Heart left ventricle (tissue), 16 donors: ENCODE measurements at regions not wholly inside any gene's neighbourhood (a gene's known extent, or its start where the extent isn't known, plus 50 kb on each side); places are given as distances from the start of the nearest gene placed in this dataset.

ENCODE experiments used
- ATAC-seq, 4 donors: fragments of 200-7000 bp; cut with Tn5 transposase; one replicate each; pipeline ENCODE4 v1.9.1; 2020 to 2022; ENCODE audit warnings: moderate library complexity in 4 of 4, mild to moderate bottlenecking in 3 of 4, moderate number of reproducible peaks in 1 of 4
- DNase-seq, 5 donors: peaks; one replicate each; pipeline ENCODE4 v3.0.0-alpha.2; 2020
- H3K27ac ChIP-seq, 12 donors: fragments of 200-600 bp; sonication (generic) in 4 of 12; one replicate each; pipeline versions ENCODE4 v1.5.0 to v1.8.0; 2016 to 2022; ENCODE audit warnings: mild to moderate bottlenecking in 2 of 12
- H3K27me3 ChIP-seq, 9 donors: fragments of 200-600 bp; sonication (generic) in 2 of 9; one replicate each; pipeline versions ENCODE4 v1.5.1 to v1.8.0; 2016 to 2022; ENCODE audit warnings: mild to moderate bottlenecking in 3 of 9
- H3K36me3 ChIP-seq, 9 donors: fragments of 200-600 bp; sonication (generic) in 2 of 9; one replicate each; pipeline versions ENCODE4 v1.5.0 to v1.8.0; 2018 to 2022; ENCODE audit warnings: mild to moderate bottlenecking in 2 of 9
- H3K4me1 ChIP-seq, 12 donors: fragments of 200-600 bp; sonication (generic) in 4 of 12; one replicate each; pipeline versions ENCODE4 v1.5.0 to v1.8.0; 2016 to 2022; ENCODE audit warnings: mild to moderate bottlenecking in 3 of 12
- H3K4me3 ChIP-seq, 12 donors: fragments of 200-600 bp; sonication (generic) in 4 of 12; one replicate each; pipeline versions ENCODE4 v1.5.0 to v1.8.0; 2017 to 2022; ENCODE audit warnings: mild to moderate bottlenecking in 9 of 12, moderate library complexity in 4 of 12
- H3K9me3 ChIP-seq, 12 donors: fragments of 200-600 bp; sonication (generic) in 4 of 12; one replicate each; pipeline versions ENCODE4 v1.5.0 to v1.8.0; 2016 to 2022; ENCODE audit warnings: mild to moderate bottlenecking in 1 of 12
- POLR2A ChIP-seq, 2 donors: fragments of 450-650 bp; IDR thresholded peaks; one replicate each; pipeline ENCODE4 v1.6.1; 2017; ENCODE audit warnings: antibody characterized with exemption in 2 of 2, mild to moderate bottlenecking in 2 of 2, moderate library complexity in 2 of 2
- WGBS, 4 donors: extraction: QIAGEN DNeasy Blood & Tissue Kit in 2 of 4; methylation state at CpG; one replicate each; pipeline versions ENCODE4 v1.1.5 to v1.1.7; 2013 to 2018; 5-methylcytosine and 5-hydroxymethylcytosine counted together
- intact Hi-C, 10 donors: fragments of 100-400 bp; cut with DNase I; formaldehyde crosslinking; loops; one replicate each; pipeline versions ENCODE4 v1.11.1 to v1.14.2; 2022
- TF ChIP-seq, protein P1 (sequence below), 12 donors: fragments of 200-600 bp; sonication (generic) in 4 of 12; IDR thresholded peaks; one replicate each; pipeline versions ENCODE4 v1.5.0 to v1.8.0; 2018 to 2022; ENCODE audit warnings: antibody characterized with exemption in 12 of 12, mild to moderate bottlenecking in 5 of 12
- donor health status: ischemic (EF 13 %, LVEDD 7.1; RV severe dilation, severe dysfunction).
- donor health status: healthy with polysubstance abuse.
- donor health status: DM: no; HTN: yes; CAD: no.
- donor health status: DM: no; HTN: no; CAD: no.
- donor health status: ischemic (EF 25% LVEDD 6.9; RV normal size, moderate dysfunction).
- donor health status: ischemic (EF 25% LVEDD 5.7; RV mildly dilated, moderate dysfunction).
- donor health status: healthy.
- donor health status: DM: yes; HTN: yes; CAD: no.
- donor health status: ischemic (EF 35%, LVEDD 5.7; RV mildly dilated, moderate dysfunction).
- donor health status: nonischemic (EF 11% LVEDD 7.7; RV severe dilation, severe dysfunction).
- donor health status: DM: yes; HTN: yes; CAD: no.
- donor health status: PGD.
- donor health status: ischemic (EF 29% LVEDD 5.4; RV normal size, mild dysfunction).
- donor health status: nonischemic (EF 23%, LVEDD 6.1; RV moderate dilation, normal function).

DNA sequence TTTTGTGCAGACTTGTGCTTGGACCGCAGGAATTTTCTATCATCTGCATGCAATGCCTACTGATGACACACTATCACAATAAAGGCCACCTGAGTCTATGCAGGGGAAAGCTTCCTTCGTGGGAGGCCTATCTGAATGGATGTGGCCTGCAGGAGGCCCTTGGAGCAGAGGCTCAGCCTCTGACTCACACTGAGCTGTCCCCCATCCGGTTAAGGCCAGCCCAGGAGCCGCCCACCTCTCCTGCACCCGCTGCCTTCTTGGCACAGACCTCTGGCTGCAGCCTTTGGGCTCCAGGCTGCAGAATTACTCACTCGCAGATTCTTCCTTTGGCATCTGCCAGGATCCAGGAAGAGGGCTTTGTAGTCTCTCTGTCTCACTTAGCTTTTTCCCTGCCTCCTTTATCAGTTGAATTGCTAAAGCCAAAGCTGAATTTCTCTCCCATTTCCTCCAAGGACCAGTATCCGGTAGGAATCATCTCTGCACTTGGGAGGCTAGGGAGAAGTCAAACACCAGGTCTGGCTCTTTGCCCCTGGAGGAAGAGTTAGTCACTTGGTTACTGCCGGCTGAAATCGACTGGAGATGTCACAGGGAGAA lies 65.1 kb upstream of the JUN start:
- Histone ChIP-seq H3K9me3 (no peaks in the 10 kb centered on the region), H3K27ac (peak overlapping the region in 10 of 12 donors; percentile 1 to 58 (median 42)), H3K4me1 (peaks cover 0 to 25% (median 11%) of the 10 kb centered on the region in 12 donors), H3K27me3 (no peaks in the 10 kb centered on the region), H3K4me3 (no peak overlapping the region), H3K36me3 (no peaks in the 10 kb centered on the region)
- ATAC-seq: peak; percentile 77 to 99 (median 96)
- 42 to 52% (median 49%) methylated on average over 8 to 9 of the region's 9 CpGs for WGBS, 4 donors
- TF ChIP-seq, protein P1, sequence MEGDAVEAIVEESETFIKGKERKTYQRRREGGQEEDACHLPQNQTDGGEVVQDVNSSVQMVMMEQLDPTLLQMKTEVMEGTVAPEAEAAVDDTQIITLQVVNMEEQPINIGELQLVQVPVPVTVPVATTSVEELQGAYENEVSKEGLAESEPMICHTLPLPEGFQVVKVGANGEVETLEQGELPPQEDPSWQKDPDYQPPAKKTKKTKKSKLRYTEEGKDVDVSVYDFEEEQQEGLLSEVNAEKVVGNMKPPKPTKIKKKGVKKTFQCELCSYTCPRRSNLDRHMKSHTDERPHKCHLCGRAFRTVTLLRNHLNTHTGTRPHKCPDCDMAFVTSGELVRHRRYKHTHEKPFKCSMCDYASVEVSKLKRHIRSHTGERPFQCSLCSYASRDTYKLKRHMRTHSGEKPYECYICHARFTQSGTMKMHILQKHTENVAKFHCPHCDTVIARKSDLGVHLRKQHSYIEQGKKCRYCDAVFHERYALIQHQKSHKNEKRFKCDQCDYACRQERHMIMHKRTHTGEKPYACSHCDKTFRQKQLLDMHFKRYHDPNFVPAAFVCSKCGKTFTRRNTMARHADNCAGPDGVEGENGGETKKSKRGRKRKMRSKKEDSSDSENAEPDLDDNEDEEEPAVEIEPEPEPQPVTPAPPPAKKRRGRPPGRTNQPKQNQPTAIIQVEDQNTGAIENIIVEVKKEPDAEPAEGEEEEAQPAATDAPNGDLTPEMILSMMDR (IDR thresholded peaks at IDR 0.05): peak in 2 of 12 donors; percentile 7 to 11
- TF ChIP-seq POLR2A (IDR thresholded peaks at IDR 0.05): no peak
- intact Hi-C loops: no loop called here
- DNase-seq: peak; percentile 54 to 90 (median 73)

DNA sequence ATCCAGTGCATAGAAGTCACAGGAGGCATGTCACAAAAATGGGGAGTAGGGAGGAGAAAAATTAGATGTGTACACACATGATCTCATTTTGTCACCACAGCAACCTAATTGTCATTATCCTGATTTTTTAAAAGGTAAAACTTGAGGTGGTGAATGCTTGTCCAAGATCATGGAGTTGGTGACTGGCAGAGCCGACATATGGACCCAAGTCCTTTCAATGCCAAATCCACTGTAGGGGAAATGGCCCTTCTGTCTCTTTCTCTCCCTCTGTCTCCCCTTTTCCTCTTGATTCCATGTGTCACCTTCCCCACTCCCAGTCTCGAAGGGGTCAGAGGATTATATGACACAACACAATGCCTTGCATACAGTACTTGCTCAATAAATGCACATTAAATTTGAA lies 65.7 kb upstream of the JUN start:
- intact Hi-C loops: no loop called here
- DNase-seq (no peak), ATAC-seq (no peak)
- H3K27ac ChIP-seq: peak overlapping the region in 10 of 12 donors; percentile 1 to 58 (median 42)
- no peaks in the 10 kb centered on the region for H3K36me3 ChIP-seq
- no peaks in the 10 kb centered on the region for H3K27me3 ChIP-seq
- peaks cover 0 to 31% (median 11%) of the 10 kb centered on the region in 12 donors for H3K4me1 ChIP-seq
- H3K9me3 ChIP-seq: no peaks in the 10 kb centered on the region
- H3K4me3 ChIP-seq: no peak overlapping the region
- 83 to 95% (median 90%) methylated on average over 2 of the region's 2 CpGs for WGBS, 4 donors
- TF ChIP-seq, protein P1 (IDR thresholded peaks at IDR 0.05): no peak
- TF ChIP-seq POLR2A (IDR thresholded peaks at IDR 0.05): no peak

- no peak for ATAC-seq
- Histone ChIP-seq H3K27ac (no peak overlapping the region), H3K9me3 (no peaks in the 10 kb centered on the region), H3K4me1 (peaks cover 0 to 37% (median 13%) of the 10 kb centered on the region in 12 donors), H3K36me3 (no peaks in the 10 kb centered on the region), H3K27me3 (no peaks in the 10 kb centered on the region), H3K4me3 (no peak overlapping the region)
- no peak for DNase-seq
- intact Hi-C loops: no loop called here
- no peak for TF ChIP-seq POLR2A (IDR thresholded peaks at IDR 0.05)
- TF ChIP-seq, protein P1 (IDR thresholded peaks at IDR 0.05): no peak
These were observed 66.8 kb upstream of the JUN start for GRCh38 chr1:58850636-58851035.

- WGBS, 4 donors: 89 to 92% (median 90%) methylated on average over 10 of the region's 10 CpGs
- peaks cover 0 to 37% (median 15%) of the 10 kb centered on the region in 12 donors for H3K4me1 ChIP-seq
- H3K27ac ChIP-seq: no peak overlapping the region
- DNase-seq: no peak
- intact Hi-C loops: no loop called here
- H3K4me3 ChIP-seq: no peak overlapping the region
- H3K27me3 ChIP-seq: no peaks in the 10 kb centered on the region
- no peaks in the 10 kb centered on the region for H3K9me3 ChIP-seq
- no peak for TF ChIP-seq POLR2A (IDR thresholded peaks at IDR 0.05)
- TF ChIP-seq, protein P1 (IDR thresholded peaks at IDR 0.05): no peak
- H3K36me3 ChIP-seq: no peaks in the 10 kb centered on the region
- ATAC-seq: no peak
These were observed 69.1 kb upstream of the JUN start for GRCh38 chr1:58852731-58853485.
